CD4-positive, alpha-beta T cell treated with Interleukin-15 for 1 hour (primary cell): ENCODE measurements at regions not wholly inside any gene's neighbourhood (a gene's known extent, or its start where the extent isn't known, plus 50 kb on each side); places are given as distances from the start of the nearest gene placed in this dataset.
"Not testable (repeated sequence)": the region's sequence is repeated elsewhere in the genome, so short reads cannot be mapped to it uniquely, and the experiment has no call there.

Experiments
- DNase-seq: peaks from one replicate; pipeline ENCODE4 v3.0.0-alpha.2; 2020

DNA sequence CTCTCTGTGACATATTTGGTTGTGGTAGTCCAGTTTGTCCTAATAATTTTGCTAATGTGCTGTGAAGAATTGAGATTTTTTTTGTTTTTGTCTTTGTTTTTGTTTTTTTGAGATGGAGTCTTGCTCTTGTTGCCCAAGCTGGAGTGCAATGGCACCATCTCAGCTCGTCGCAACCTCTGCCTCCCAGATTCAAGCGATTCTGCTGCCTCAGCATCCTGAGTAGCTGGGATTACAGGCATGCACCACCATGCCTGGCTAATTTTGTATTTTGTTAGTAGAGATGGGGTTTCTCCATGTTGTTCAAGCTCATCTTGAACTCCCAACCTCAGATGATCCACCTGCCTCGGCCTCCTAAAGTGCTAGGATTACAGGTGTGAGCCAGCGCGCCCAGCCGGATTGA is 73.4 kb downstream of the FAM50B start:
- not testable (repeated sequence) for DNase-seq

DNA sequence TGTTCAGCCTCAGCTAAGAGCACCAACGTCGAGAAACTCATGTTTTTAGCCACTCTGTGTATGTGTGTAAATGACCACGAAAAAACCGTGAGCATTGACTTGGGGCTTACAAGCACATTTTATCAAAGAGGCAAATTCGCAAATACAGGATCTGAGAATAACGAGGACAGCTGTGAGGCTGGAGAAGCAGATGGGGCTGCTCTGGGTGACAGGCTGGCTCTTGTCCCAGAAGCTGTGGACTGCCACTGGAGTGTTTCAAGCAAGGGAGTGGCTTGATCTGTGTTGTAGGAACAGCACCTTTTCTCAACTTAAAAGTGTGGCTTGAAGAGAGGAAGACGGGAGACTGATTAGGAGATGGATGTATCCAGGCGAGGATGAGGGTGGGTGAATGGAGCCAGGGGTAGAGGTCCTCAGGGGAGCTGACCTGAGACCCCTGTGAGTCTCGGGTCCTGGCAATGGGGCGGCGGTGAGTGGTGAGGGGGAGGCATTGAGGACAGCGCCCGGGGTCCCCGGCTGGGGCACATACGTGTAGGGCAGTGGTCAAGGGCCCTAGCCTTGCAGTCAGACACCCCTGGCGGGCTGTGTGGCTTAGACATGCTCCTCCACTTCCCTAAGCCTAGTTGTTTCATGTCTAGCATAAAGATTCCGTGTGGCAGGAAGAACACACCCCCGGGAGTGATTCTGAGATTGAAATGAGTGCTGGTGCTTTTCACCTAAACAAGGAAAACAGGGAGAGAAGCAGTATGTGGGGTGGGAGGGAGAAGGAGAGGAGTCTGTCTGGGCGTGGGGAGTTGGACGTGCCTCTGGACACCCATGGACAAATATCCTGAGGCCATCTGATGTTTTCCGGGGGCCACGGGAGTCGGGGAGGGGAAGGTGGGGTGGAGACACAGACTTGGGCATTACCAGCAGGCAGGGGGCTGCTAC is 76.3 kb downstream of the FAM50B start:
- not testable (repeated sequence) for DNase-seq

DNA sequence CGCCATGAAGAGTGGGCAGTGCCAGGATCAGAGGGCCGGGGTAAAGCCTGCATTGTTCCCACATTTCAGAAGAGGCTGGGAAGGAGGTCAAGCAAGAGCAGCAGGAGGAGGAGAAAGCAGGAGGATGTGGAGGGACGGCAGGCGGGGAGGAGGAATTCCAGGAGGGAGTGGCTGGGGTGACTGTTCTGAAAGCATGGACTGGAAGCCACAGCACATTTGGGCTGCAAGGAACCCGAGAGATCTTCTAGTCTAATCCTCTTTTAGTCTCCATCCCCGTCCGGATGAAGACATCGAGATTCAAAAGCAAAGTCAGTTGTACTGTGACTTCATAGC is 76.9 kb downstream of the FAM50B start:
- no peak for DNase-seq

DNA sequence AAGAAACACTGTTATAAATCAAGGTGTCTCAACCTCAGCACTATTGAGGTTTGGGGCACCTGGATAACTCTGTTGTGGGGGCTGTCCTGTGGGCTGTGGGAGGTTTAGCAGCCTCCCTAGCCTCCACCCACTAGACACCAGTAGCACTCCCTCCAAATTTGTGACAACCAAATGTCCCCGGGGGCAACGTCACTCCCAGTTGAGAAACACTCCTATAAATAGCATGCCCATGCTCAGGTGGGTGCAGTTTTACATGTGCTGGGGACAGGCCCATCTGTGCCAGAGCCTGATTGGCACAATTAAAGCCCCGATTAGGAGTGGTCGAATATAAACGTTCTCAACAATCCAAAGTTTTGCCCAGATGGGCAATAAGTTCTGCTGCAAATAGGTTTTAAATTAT is 78.9 kb downstream of the FAM50B start:
- no peak for DNase-seq

DNA sequence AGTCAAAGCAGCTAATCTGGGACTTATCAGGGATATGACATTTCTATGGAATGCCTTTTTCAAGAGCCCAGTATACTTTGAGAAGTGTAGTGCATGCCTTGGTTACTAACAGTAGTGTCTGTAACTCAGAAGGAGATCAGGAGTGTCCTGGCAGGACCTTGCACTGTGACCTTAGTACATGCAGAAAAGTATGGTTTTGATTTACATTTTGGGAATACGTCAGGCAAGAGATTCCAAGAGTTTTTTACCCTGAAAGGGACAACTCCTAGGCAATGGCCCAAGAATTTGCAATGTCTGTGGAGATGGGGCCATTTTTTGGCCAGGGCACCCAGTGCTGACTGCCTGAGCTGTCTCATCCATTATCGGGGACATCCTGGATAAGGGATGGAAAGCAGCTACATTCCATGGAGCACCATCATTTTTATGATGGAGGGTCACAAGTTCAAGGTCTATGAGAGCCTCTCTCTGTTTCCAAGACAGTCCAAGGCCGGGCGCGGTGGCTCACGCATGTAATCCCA is 80.2 kb downstream of the FAM50B start:
- no peak for DNase-seq

DNA sequence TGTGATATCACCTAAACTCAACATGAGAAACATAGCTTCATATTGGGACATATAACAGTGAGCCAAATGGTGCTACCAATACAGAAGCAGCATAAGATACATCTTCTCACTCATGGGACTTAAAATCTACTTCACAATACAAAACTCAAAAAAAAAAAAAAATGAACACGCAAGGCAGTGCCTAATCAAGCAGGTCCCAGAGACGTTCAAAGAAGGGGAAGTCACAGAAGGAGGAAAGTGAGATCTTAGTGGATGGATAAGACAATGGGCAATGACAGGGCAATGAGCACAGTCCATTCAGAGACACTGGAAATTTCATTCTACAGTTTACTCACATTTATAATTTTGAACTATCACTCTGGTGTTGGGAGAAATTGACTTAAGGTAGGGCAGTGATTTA is 88.3 kb downstream of the FAM50B start:
- no peak for DNase-seq

DNA sequence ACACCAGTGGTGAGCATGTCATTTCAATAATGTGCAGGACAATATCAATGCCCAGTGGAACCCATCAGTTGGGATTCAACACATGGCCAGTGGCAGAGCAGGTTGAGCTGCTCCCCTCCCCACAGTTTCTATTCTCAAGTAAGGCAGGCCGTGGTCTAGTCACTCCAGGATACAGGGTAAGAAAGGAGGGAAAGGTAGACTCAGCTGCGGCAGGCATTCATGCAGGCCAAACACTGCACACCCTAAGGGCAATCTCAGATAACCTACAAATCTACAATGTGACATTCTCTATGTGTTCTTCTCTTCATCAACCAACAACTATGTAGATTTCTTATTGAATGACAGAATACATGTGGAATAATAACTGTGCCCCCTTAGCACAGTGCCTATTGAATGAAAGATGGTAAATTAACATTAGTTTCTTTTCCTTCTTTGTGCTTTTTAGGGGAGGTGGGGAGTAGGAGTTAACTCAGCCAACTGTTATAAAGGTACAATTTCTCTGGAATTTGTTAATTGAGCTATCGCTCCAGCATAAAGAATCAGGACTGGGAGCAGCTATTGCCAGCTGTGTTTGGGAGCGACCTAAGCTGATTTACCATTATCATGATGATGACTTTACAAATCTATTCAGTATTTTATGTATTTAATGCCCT is 89.7 kb downstream of the FAM50B start:
- DNase-seq: no peak

DNA sequence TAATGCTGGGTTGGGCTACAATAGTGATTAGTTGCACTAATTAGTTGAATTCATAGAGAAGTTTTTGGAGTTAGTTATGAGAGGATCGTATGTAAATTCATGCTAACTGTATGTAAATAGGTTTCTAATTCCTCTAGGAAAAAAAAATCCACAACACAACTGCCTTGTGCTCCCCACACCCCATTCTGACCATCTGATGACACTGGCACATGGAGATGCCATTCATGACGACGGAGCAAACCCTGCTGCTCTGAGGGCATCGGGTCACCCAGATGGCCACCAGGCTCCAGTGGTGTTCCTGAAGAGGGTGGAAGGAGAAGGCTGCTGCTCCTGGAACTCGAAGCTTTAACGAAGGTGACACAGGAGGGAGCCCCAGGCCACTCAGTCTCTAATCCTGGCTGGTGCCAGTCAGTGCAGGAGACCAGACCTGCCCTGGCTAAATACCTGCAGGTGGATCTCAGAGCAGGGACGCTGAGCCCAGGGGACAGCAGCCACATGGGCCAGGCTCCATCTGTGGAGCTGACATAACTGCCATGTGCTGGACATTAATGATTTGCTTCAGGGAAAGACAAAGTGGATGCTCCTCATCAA is 90.3 kb downstream of the FAM50B start:
- DNase-seq: no peak

DNA sequence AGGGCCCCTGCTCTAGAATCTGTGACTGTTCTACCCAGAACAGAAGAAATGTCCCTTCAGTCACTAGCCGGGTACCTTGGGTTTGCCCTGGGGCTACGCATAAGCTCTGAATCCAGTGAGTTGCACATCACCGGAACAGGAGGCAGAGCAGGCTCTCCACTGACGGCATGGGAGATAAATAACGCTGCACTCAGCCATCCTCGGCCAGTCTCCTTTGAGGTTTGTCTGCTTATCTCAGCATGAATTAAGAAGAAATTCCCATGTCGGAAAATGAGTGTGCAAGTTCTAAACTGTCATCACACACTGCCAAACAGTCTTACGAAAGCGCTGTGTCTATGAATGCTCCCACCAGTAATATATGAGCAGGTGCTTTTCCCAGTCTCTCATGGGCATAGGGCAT is 90.8 kb downstream of the FAM50B start:
- no peak for DNase-seq

DNA sequence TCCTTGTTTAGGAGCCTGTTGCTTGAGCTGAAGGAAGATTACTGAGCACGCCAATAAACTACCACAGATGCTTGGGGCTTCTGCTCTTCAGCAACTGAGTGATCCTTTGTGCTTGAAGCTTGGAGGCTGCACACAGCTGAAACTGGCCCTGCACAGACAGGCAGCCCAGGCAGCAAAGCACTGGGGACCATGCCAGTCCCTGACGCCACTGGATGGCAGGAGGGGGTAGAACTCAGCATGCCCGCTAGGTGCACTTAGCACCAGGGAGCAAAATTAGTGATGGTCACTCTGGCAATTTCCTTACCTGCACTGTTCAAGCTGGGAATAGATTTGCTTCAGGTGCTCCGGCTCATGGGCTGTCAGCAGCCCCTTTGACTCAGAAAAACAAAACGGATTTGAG is 91.5 kb downstream of the FAM50B start:
- DNase-seq: no peak

DNA sequence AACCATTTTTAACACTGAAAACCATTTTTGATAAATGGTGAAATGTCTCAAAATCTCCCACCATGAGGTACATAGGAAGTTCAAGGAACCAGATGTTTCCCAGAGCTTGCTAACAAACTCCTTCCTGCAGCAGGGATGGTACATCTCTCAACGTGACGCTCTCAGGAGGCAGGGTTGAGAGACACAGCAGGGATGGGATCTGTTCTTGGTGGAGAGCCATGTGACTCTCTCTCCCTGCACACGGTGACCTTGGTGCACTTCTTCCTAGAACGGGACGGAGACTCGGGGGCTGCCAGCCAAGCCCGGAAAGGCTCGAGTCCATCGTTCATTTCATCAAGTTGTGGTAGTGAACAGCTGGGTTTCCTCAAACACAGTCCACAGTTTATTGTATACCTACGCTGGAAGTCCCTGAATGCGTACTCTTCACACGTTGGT is 94.2 kb downstream of the FAM50B start:
- no peak for DNase-seq

DNA sequence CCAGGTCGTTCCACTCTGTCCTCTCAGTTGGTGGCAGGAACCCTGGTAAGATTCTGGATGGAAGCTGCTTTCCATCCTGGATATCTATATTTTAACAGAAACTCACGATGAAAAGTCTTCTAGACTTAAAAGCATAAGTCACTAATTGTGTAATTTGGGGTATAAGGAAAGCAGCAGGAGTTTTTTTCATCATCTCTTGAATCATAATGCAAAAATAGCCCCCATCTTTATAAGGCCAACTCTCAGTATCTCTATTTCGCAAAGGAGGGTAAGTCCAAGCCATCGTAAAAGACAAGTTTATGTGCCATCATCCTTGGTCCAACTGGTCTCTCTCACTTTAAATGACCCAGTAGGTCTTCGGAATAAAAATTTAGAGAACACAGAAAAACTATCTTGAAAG is 95.1 kb downstream of the FAM50B start:
- DNase-seq: no peak

DNA sequence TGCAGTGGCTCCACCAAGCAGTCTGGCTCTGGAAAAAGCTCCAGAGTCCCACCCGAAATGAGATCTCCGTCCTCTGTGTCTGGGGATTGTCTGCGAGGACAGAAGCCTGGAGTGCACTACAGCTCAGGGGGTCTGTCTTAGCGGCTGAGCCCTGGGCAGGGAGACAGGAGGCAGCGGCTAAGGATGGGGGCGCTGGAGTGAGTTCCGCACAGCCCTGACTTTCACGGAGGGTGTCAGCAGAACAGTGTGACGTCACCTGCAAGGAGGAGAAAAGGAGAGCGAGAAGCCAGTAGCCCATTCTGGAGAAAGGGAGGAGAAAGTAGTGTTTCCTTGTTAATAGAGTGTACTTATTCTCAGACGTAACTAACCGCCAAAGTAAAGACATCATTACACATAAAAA is 97.6 kb downstream of the FAM50B start:
- DNase-seq: no peak

DNA sequence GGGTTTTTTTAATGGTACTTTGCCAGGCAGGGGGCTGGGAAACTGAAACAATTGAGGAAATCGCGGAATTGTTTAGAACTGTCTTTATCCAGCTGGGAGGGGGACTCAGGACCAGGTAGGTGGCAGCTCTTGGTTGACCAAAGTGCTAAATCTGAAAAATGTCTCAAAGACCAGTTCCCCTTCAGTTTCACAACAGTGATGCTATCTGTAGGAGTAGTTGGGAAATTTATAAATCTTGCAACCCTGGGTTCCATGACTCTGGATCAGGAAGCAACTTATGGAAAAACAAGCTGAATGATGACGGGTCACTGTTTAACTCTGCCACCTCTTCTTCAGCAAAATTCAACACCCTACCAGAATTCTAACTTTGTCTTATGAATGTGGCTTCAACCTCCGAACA is 99.7 kb downstream of the FAM50B start:
- DNase-seq: no peak

DNA sequence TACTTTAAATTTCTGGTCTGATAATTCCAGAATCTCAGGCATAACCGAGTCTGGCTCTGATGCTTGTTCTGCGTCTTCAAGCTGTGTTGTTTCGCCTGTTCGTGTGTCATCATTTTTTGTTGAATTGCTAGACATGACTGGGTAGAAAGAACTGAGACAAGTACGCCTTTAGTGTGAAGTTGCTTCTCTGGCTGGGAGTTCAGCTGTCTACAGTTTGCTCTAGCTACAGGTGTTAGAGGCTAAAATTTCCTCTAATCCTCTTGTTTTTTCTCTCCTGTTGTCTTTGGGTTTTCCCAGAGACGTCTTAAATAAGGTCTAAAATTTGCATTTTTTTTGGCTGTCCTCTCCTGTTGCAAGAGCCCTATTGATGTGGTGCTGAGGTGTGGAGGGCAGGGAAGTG is 100.3 kb downstream of the FAM50B start:
- DNase-seq: no peak

DNA sequence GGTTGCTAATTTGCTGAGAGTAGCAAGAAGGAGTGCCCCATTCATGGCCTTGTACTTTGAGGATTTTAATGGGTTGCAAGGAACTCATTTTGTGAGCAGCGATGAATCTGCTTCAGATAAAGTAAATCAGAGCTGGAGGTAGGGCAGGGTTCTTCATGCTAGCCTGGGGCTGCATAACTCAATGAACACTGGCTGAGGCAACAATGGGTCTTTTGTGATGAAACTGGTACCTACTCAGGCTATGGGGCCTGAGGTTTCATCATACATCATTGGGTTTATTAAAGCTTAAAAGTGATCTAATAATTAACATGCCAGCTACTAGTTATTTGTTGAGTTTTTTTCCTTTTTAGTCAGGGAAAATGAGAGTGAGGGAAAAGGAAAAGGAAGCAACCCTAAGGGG is 106.9 kb downstream of the FAM50B start:
- no peak for DNase-seq

DNA sequence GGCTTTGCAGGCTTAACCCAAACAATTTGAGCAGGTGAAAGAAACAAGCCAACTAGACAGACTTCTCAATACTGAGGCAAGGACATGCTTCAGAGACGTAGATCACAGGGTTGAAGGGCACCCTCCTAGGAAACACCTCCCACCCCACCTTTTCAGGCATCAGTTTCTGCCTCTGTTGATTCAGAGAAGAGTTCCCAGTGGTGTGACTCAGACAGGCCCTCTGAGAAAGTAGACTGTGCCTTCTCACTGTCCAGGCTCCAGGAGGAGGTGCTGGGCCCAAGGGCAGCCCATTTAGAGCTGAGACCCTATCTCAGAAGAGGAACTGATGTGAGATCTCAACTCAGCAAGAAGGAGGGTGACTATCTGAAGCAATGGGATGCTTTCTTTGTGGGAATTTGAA is 108.1 kb downstream of the FAM50B start:
- DNase-seq: no peak

DNA sequence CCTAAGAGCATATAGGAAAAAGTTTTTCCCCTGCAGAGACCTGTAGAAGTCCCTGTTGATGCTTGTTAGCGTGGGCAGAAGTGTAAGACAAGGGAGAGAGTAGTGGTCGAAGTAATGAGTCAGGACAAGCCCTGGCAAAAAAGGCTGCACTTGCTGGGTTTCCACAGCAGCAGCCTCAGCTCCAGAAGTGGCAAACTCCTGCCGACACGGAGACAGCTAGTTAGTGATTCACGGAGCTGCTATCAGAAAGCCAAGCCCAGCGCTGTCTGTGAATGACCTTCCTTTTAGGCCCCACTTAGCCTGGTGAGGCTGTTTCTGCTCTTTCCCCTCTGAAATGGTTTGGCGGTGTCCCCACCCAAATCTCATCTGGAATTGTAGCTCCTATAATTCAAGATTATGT is 109.1 kb downstream of the FAM50B start:
- no peak for DNase-seq

DNA sequence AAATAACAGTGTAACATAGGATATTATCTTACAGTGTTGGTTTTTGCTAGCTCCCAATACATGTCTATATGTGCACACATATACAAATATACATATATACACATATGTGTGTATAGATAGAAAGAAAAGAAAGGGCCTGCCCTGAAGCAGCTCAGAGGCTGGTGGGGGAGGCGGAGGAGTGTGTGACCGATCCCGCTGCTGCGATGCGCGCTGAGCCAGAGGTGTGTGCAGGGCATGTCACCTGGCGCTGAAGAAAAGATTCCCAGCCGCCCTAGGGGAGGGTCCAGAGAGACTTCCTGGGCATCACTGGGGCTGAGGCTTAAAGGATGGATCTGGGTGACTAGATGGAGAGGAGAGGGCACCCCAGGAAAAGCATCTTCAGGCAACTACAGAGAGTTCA is 110.2 kb downstream of the FAM50B start:
- DNase-seq: no peak

DNA sequence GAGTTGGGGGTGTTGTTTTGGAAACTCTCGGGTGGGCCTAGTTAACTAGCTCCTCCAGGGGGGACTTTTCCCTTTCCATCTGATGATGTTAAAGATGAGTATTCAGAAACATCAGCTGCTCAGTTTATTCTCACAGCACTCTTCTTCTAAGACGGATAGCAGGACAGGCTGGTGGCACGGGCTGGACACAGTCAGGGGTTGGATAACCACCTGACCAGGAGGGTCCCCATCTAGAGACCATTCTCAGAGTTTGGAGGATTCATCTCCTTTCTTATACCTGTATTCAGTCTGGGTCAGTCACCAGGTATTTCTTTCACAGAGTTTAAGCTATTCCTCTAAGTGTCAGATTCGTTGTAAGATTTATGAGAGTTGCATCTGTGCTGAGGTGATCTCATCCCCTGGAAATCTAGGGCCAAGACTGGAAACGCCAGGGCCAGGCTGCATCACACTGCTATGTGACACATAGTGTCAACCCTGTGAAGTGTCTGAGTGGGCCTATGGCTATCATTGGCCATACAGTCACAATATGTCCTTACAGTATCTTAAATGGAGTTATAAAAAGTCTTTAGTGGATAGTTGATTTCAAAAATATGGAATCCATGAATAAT is 111.7 kb downstream of the FAM50B start:
- no peak for DNase-seq

DNA sequence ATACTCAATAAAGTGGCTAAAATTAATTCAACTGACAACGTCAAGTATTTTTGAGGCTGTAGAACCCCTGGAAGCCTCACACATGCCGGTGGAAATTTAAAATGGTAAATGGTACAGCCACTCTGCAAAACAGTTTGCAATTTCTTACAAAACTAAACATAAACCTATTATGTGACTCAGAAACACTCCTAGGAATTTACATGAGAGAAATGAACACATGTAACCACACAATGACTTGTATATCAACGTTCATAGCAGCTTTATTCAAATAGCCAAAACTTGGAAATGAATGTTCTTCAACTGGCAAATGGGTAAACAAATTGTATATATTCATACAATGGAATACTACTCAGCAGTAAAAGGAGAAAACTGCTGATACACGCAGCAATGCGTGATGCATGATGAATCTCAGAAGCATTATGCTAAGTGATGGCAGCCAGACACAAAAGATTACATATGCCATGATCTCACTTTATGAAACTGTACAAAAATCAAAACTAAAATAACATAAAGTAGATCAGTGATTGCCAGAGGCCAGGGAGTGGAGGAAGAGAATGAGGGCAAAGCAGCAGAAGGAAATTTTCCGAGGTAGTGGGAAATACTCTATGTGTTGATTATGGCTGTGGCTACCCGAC is 112.5 kb downstream of the FAM50B start:
- DNase-seq: no peak

DNA sequence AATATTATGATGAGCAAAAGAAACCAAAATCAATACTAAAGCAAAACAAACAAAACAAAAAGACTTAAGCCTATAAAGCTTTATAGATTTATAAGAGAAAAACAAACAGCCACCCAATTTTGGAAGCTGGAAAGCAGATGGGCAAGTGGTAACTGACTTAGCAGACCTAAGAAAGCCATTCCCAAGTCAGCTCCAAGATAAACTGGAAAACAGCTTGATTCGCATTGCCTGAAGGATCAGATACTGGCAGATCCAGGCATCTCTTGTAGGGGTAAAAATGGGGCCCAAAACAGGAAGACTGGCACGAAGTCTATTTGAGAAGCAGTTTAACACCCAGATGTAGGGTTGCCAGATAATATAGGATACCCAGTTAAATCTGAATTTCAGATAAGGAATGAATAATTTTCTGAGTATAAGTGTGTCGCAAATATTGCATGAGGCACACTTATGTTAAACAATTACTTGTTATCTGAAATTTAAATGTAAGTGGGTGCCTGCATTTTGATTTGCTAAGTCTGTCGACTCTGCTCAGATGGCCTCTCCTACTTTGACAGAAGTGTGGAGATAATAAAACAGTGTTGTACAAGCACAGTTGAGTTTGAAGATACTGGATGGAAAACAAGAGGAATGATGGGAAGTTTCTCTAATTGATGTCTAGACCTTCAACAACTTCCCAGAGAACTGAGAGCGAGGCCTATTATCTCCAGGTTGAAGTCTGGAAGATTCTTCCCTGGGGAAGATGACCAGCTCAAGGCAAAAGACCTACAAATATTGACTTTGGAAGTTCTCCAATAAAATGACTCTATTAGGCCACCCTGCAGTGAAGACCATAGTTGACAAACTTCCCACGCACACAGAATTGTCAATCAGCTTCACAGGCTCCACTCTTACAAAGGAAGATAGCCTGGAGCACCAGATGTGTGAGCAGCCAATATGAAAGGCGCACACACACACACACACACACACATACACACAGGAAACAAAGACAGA is 113.4 kb downstream of the FAM50B start:
- no peak for DNase-seq
